HG02588 (cell line): ENCODE measurements at regions not wholly inside any gene's neighbourhood (a gene's known extent, or its start where the extent isn't known, plus 50 kb on each side); places are given as distances from the start of the nearest gene placed in this dataset.

Experiments
- ATAC-seq: cut with Tn5 transposase; IDR thresholded peaks from one replicate; pipeline ENCODE4 v1.9.1; 2021; ENCODE audit warnings: mild to moderate bottlenecking, moderate library complexity; ENCODE audit not compliant: unreplicated experiment

GRCh38 chr12:69094606-69095216 lies 144.7 kb upstream of the CPSF6 start:
- no peak for ATAC-seq

GRCh38 chr12:69095765-69096477 lies 143.4 kb upstream of the CPSF6 start:
- no peak for ATAC-seq

- no peak for ATAC-seq
These were observed 142.6 kb upstream of the CPSF6 start for GRCh38 chr12:69096669-69097335.

- ATAC-seq = no peak
These were observed 141.6 kb upstream of the CPSF6 start for GRCh38 chr12:69097619-69098368.

- no peak for ATAC-seq
These were observed 140.1 kb upstream of the CPSF6 start for GRCh38 chr12:69099201-69099837.

- ATAC-seq = no peak
These were observed 137.9 kb upstream of the CPSF6 start for GRCh38 chr12:69101505-69101904.

GRCh38 chr12:69102856-69103255 lies 136.5 kb upstream of the CPSF6 start:
- no peak for ATAC-seq

GRCh38 chr12:69105101-69105962 lies 134.0 kb upstream of the CPSF6 start:
- ATAC-seq = no peak

GRCh38 chr12:69106482-69107118 lies 132.8 kb upstream of the CPSF6 start:
- no peak for ATAC-seq

- ATAC-seq = no peak
These were observed 131.8 kb upstream of the CPSF6 start for GRCh38 chr12:69107541-69107940.

- ATAC-seq = no peak
These were observed 131.3 kb upstream of the CPSF6 start for GRCh38 chr12:69108037-69108436.

GRCh38 chr12:69112616-69113015 lies 126.8 kb upstream of the CPSF6 start:
- ATAC-seq = no peak

GRCh38 chr12:69115099-69115498 lies 124.3 kb upstream of the CPSF6 start:
- no peak for ATAC-seq

- no peak for ATAC-seq
These were observed 123.4 kb upstream of the CPSF6 start for GRCh38 chr12:69115951-69116350.

GRCh38 chr12:69117566-69118266 lies 121.7 kb upstream of the CPSF6 start:
- ATAC-seq = no peak

- ATAC-seq = no peak
These were observed 120.9 kb upstream of the CPSF6 start for GRCh38 chr12:69118516-69118915.

- ATAC-seq = no peak
These were observed 119.6 kb upstream of the CPSF6 start for GRCh38 chr12:69119770-69120169.

GRCh38 chr12:69120354-69120753 lies 119.0 kb upstream of the CPSF6 start:
- ATAC-seq = no peak

GRCh38 chr12:69123311-69123710 lies 116.1 kb upstream of the CPSF6 start:
- ATAC-seq = no peak
